Fibroblast of skin of right biceps (primary cell): ENCODE measurements at regions not wholly inside any gene's neighbourhood (a gene's known extent, or its start where the extent isn't known, plus 50 kb on each side); places are given as distances from the start of the nearest gene placed in this dataset.
"Not testable (repeated sequence)": the region's sequence is repeated elsewhere in the genome, so short reads cannot be mapped to it uniquely, and the experiment has no call there.

Source experiments
- DNase-seq: peaks from one replicate; pipeline ENCODE4 v3.0.0-alpha.2; 2013

DNA sequence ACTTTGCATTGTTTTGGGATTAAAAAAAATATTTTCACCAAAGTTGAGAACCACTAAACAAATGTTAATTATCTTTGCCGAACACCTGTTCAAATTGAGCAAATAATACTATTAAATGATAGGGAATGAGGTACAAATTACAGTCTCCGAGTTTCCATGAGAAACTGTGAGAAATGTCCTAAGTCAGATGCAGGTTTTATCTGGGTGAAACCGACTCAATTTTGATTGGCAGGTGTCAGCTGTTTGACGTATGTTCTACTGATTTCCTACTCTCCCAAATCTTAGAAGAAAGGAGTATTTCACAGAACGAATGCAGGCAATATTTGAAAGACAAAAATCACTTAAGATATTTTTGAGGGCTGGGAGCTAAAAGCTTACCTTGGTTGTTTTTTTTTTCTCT lies 622.0 kb upstream of the GOT2 start:
- no peak for DNase-seq

DNA sequence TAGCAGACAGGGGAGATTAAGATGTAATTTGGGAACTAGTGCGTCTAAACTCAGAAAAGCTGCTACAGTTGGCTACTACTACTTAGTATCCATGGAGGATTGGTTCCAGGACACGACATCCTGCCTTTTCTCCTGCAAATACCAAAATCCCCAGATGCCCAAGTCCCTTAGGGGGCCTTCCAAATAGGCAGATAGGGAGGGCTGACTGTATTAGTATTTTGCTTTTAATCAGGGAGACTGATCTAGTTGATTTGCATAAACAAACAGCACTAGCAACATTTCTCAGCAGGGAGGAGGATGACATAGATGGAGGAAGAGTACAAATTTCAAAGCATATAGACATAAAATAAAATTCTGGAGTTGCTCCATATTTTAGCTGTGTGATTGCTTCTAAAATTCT lies 621.6 kb upstream of the GOT2 start:
- DNase-seq = no peak

GRCh38 chr16:59351305-59351903 lies 617.3 kb upstream of the GOT2 start:
- no peak for DNase-seq

- DNase-seq = no peak
Observed at GRCh38 chr16:59350670-59351069, 616.6 kb upstream of the GOT2 start.

GRCh38 chr16:59342669-59343068 lies 608.6 kb upstream of the GOT2 start:
- DNase-seq = no peak

GRCh38 chr16:59341368-59341767 lies 607.3 kb upstream of the GOT2 start:
- no peak for DNase-seq

DNA sequence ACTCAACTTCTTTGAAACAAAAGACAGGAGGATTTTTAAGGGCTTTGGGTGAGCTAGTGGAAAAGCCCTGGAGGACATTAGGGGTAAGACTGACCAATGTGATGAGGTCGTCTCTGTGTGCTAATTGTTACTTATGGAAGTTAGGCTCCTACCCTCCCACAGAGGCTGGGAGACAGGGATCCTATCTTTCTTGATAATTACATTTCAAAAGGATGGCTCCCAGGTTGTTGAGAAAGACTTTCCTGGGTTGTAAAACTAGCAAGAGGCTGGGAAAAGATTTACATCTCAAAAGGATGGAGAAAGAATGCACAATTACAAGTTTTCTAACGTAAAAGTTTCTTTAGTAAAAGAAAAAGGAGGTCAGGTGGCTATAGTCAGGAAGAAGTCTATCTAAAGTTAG lies 605.8 kb upstream of the GOT2 start:
- DNase-seq = no peak

DNA sequence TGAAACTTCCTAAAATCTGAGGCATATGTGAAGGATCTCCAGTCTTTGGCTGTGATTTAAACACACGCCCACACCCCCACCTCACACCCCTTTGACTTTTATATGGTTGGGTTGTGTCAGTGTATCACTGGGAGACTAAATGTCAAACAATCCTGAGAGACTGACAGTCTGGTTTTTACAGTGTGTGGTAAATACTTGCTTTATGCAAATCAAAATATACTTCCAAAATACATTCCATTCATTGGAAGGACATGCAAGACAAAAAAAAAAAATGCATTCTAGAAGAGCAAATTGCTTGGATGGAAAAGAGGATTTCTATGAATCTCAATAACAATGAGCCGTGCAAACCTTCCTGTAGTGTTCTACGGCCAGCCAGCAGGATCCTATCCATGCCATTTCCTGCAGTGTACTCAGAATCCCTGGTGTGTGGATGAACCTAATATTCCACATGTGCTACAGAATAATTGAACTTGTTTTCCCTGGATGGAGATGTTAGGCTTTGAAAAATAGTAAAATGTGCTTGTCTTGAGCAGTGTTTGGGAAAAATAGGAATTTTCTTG lies 602.1 kb upstream of the GOT2 start:
- no peak for DNase-seq

- DNase-seq = not testable (repeated sequence)
Observed at GRCh38 chr16:59331708-59332107, 597.6 kb upstream of the GOT2 start.

DNA sequence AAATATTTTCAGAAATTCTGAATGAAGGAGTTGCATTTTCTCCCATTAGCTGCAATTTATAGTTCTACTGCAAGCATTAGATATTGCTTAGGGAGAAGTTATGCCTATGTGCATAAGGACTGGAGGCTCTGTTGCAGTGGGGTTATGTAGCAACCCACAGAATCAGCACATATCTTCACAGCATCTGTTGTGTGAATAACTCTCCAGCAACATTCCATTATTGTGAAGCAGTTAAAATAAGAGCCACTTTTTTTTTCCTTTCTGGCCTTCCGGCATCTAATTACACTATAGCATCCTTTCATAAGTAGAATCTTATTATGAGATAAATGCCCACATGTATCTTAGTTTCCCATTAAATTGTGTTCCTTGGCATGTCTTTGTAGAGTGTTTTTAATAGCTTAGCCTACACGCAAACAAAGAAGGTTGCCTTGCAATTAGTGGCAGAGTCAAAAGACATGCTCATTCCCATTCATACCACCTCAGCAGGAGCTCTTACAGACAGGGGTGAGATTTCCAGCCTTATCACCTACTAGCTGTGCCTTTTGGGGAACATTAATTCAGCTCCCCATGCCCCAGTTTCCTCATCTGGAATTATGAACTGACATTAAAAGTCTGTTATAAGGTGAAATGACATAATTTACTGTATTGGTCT lies 596.0 kb upstream of the GOT2 start:
- DNase-seq = peak; percentile 68

- no peak for DNase-seq
Observed at GRCh38 chr16:59328961-59329360, 594.8 kb upstream of the GOT2 start.

GRCh38 chr16:59327894-59328293 lies 593.8 kb upstream of the GOT2 start:
- DNase-seq = no peak

- DNase-seq = no peak
Observed at GRCh38 chr16:59326955-59327354, 592.8 kb upstream of the GOT2 start.

- peak; percentile 57 for DNase-seq
Observed at GRCh38 chr16:59324462-59324861, 590.3 kb upstream of the GOT2 start.

GRCh38 chr16:59320657-59321056 lies 586.5 kb upstream of the GOT2 start:
- DNase-seq = no peak

GRCh38 chr16:59319871-59320270 lies 585.8 kb upstream of the GOT2 start:
- no peak for DNase-seq

DNA sequence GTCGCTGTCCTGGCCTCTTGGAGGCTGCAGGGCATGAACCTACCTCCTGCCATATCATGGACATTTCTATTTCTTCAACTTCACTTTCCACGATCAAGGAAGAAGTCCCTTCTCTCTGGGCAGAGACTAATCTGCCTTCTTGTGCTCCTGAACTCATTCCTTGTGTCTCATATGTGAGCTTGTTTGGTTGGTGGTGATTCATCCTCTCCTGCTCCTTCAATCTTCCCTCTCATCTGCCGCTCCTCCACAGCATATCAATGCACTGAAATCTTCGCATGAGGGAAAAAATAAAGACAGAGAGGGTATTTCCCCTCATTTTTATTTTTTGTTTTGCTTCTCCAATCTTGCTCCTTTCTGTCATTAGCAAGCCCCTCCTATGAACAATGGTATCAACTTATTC lies 571.7 kb upstream of the GOT2 start:
- DNase-seq = peak; percentile 19

- DNase-seq = no peak
Observed at GRCh38 chr16:59296888-59297287, 562.8 kb upstream of the GOT2 start.

DNA sequence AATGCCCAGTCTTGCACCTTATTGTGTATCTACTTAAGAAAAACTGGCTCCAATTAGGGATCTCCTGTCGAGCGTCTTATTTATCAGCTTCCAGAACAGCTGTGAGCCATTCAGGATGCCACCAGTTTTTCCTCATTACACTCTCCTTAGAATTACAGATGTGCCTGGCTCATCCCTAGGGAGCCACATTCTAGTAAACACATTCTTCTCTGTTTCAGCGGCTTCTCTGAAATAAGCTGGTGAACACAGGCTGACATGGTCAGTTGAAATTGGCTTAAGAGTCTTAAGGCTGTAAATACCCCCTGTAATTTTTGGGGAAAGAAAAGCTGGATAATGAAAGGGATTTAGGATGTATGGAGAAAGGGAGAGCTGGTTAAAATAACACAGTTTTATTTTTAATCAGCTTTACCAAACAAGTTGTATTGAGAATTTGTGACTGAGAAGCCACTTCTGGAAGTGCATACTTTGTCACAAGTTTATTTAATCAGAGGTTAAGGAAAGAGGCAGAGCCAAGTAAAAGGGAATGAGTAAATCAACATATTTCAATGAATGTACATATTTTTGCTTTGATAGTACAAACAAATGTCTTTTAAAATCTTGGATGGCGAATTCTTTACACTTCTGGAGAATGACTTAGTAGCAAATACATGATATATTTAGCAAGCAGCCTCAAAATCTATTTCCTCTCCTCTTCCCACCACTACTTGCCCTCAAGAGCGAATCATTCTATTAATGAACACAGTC lies 562.0 kb upstream of the GOT2 start:
- DNase-seq = peak; percentile 22

DNA sequence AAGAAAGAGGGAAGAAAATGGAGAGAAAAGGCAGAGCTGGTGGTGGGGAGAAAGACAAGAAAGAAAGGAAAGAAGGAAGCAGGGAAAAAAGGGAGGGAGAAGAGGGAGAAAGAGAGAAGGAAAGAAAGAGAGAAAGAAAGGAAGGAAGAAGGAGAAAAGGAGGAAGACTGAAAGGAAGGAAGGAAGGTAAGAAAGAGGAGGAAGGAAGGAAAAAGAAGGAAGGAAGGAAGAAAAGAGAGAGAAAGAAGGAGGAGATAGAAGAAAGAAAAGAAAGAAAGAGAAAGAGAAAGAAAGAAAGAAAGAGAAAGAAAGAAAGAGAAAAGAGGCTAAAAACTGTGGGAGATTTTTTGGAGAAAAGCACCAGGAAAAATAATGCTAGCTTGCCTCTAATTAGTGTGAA lies 561.4 kb upstream of the GOT2 start:
- no peak for DNase-seq

GRCh38 chr16:59290718-59291117 lies 556.6 kb upstream of the GOT2 start:
- no peak for DNase-seq

DNA sequence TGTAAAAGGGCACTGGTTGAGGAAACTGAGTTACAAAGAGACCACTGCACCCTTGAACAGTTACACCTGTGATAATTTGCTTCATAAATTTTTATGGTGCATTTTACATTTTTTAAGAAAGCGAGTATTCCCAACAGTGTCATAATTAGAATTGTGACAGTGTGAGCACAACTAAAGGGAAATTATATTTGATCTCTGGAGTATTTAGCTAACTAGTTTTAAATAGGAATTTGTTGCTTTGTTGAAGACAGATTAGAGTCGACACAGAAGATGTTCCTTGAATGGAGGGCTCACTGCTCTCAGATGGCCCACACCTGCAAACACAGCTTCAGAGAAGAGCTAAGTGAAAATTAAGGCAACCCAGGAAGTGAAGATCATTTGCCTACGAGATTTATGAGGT lies 555.0 kb upstream of the GOT2 start:
- DNase-seq = no peak

DNA sequence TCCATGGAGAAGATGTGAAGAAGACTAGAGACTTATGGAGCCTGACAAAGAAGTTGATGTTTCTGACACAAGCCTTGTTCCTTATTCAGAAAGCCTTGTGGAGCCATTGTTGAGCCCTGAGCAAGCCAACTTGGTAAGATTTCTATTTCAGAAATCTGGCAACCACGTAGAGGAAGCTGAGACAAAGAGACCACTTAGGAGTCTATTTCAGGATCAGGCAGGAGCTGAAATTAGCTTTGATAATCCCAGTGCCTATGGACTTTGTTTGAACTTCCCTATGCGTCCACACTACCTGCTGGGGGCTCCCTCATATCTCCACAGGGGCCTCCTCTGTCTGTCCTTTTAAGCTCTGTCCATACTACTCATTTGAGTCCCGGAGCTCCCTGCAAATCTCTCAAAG lies 540.0 kb upstream of the GOT2 start:
- no peak for DNase-seq

- no peak for DNase-seq
Observed at GRCh38 chr16:59263955-59264354, 529.8 kb upstream of the GOT2 start.
